ENCODE measurements at regions not wholly inside any gene's neighbourhood (a gene's known extent, or its start where the extent isn't known, plus 50 kb on each side); places are given as distances from the start of the nearest gene placed in this dataset.

DNA sequence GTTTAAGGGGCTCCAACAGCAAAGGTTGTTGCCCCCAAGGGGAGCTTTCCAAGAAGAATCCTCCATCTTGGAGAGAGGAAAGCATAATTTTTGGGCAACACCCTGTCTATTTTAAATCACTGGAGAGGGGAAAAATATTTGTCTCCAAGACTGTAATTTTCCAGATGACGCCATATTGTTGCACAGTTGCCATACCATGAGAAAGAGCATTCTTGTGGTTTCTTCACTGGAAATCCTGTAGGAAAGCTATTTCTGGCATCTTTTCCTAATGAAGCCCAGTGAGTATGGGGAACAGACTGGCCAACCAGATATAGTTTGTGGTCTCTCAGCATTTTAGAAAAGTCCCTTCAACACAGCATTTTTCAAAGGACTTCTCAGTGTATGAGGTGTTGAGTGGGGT lies 88.1 kb upstream of the MANSC4 start:
- TF ChIP-seq POLR2A (IDR thresholded peaks at IDR 0.05; ENCODE audit: low read length) (no peak), GATA1 (IDR thresholded peaks at IDR 0.05; ENCODE audit: low read depth, low read length) (no peak)

Data from erythroblast (primary cell).